HG03460 (cell line): ENCODE measurements at regions not wholly inside any gene's neighbourhood (a gene's known extent, or its start where the extent isn't known, plus 50 kb on each side); places are given as distances from the start of the nearest gene placed in this dataset.
"Not testable (repeated sequence)": the region's sequence is repeated elsewhere in the genome, so short reads cannot be mapped to it uniquely, and the experiment has no call there.

Experiments used
- ATAC-seq: cut with Tn5 transposase; IDR thresholded peaks from one replicate; pipeline ENCODE4 v1.9.1; 2021; ENCODE audit not compliant: unreplicated experiment

DNA sequence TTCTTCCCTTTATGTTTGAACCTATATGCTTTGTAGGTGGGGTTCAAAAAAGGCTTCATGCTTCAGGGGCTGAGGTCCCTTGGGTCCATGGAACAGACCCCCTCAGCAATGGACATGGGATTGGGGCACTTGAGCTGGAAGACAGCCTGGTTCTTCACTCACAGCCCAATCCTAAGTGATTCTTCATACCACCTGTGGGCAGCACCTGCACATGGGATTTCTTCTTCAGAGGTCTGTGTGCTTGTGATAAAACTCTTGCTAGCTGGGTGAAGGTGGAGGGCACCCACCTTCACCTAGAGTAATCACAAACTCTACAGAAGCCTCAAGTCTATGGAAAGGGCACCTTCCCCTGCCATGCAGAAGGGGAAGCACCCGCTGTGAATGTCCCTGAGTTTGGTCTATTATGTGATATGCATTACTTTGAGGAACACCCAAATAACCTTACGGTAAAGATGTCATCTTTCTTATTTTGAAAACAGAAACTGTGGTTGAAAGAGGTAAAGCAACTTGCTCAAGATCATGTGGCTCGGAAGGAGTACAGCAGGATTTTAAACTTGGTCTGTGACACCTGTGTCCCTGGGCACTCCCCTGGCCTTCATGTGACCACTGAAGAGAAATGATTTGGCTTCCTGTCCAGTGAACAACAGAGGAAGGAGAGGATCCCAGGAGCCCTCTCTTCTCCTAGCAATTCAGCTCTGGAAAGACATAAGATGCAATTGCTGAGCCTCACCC is 469.5 kb upstream of the ZMIZ1 start:
- no peak for ATAC-seq

DNA sequence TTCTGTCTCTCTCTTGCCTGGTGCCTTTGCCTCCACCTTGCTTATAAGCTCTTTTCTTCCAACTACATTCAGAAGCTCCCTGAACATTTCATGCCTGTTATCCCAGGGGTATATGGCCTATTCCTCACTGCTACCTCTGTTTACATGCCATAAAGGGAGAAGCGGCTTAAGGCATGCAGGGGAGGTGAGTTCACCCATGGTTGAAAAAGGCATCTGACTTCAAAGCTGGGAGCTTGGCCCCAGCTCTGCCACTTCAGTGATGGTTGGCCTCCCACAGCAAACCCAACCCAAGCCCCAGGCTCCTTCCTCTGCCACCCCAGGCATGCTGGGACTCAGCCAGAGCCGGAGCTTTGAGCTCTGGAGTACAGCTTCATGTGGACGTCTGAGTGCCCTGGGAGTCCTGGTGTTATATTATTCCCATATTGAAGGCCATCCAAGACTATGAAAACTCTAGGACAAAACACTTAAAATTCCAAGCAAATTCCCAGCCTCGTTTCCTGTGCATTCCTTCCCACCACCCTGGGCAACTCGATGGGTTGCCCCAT is 468.6 kb upstream of the ZMIZ1 start:
- ATAC-seq, result no peak

DNA sequence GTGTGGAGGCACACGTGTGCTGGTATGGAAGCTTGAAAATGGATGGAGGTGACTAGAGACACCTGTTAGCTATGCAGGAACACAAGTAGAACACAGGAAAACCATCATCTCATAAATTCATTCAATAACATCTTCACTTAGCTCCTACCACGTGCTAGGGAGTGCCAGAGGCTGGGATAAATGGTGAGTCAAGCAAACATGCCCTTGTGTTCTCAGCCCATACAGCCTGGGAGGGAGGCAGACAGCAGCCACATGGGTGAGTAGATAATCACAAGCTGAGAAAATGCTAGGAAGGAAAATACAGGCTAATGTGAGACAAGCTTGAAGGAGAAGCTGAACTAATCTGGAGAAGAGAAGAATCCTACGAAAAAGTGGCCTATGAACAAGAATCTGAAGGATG is 468.0 kb upstream of the ZMIZ1 start:
- ATAC-seq, result no peak

GRCh38 chr10:78602201-78602932 is 466.4 kb upstream of the ZMIZ1 start:
- ATAC-seq, result no peak

DNA sequence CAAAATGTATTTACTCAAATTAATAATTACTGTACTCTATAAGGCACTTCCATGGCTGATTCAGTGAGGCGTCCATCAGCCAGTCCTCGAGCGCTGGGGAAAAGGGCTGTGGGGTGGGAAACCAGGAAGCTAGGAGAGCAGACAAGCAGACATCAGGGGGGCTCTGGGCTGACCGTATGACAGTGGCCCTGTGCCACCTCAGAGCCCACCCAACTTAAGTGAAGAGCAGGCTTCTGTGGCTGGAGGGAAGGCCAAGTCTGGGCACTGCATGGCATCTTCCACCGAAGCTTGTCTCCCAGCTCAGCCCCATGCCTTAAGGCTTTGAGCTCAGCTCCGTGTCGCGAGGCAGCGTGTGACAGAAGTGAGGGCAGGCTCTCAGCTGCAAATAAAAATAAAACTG is 464.5 kb upstream of the ZMIZ1 start:
- no peak for ATAC-seq

GRCh38 chr10:78604721-78605120 is 464.0 kb upstream of the ZMIZ1 start:
- no peak for ATAC-seq

GRCh38 chr10:78605800-78606350 is 462.9 kb upstream of the ZMIZ1 start:
- ATAC-seq, result no peak

GRCh38 chr10:78606766-78607165 is 462.0 kb upstream of the ZMIZ1 start:
- not testable (repeated sequence) for ATAC-seq

DNA sequence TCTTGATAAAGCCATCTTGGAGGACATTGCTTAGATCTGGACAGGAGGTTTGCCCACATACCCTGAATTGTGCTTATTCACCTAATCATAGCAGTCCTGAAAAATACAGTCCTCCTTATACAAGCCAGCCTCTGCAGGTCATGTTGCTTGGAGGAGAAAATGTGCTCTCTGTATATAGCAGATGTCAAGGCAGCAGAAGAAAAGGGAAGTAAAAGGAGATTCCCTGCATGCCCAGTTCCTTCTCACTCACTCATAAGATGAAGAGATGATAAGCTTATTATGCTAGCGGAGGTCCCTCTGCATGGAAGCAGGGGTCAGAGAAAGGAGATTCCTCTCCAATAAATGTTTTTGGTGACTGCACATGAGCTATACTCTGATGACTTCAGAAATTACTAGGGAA is 458.8 kb upstream of the ZMIZ1 start:
- no peak for ATAC-seq

DNA sequence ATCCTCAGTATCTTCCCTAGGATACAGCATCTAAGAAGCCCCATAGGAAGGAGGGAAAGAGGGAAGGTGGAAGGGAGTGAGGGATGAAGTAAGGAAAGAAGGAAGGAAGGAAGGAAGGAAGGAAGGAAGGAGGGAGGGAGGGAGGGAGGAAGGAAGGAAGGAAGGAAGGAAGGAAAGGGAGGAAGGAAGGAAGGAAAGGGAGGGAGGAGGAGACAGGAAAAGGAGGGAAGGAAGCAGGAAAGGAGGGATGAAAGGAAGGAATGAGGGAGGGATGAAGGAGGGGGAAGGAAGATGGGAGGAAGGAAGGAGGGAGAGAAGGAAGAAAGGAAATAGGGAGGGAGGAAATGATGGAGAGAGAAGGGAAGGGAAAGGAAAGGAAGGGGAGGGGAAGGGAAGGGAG is 455.6 kb upstream of the ZMIZ1 start:
- no peak for ATAC-seq

DNA sequence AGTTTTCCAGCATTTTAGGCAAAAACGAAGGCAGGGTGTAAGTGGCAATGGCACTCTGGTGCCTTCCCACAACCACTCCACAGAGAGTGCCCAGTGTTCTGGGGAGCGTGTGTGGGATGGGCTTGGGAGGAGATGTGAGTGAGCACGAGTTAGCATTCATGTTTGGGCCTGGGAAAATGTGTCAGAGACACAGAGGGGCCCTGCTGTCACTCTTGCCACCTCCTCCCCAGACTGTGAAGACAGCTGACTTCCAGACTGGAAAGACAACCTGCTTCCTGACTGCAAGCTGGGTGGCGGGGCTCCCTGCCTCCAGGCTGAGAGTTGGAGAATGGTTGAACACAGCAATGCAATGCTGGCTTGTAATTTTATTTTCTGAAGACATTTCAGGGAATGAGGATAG is 454.5 kb upstream of the ZMIZ1 start:
- ATAC-seq, result no peak

- no peak for ATAC-seq
Observed at GRCh38 chr10:78614744-78615143, 454.0 kb upstream of the ZMIZ1 start.

- ATAC-seq, result no peak
Observed at GRCh38 chr10:78616125-78616695, 452.6 kb upstream of the ZMIZ1 start.

DNA sequence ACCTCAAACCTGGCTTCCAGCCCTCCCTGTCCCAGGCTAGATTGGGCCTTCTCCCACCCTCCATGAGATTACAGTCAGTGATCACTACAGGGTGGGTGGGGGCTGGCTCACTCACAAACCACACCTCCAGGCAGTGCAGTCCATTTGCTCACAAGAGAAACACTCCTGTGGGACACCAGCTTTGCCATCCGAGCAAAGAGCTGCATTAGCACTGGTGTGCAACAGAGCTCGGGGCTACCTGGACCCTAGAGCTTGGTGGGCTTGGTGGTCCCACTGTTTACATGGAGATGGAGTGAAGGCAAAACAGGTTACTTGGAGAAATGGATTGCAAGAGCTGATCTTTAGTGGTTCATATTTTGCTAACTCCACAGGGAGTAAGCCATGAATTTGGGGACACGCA is 451.7 kb upstream of the ZMIZ1 start:
- ATAC-seq, result no peak

DNA sequence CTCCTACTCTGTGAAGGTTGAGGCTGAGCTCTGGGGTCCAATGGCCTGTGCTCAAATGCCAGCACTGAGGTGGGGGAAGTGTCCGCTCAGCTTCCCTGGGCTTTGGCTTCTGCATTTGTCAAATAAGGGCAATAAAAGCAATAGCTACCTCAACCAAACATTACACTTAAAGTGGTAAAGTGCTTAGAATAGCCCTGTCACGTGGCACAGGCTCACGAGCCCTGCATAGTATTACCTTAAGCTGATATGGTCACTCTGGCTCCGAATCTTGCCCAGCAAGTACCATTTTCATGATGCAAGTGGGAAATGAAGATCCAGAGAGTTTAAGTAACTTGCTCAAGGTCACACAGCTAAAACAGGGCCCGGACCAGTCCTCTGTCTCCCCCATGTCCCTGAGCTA is 451.1 kb upstream of the ZMIZ1 start:
- ATAC-seq, result no peak

GRCh38 chr10:78618050-78618449 is 450.7 kb upstream of the ZMIZ1 start:
- ATAC-seq, result no peak

DNA sequence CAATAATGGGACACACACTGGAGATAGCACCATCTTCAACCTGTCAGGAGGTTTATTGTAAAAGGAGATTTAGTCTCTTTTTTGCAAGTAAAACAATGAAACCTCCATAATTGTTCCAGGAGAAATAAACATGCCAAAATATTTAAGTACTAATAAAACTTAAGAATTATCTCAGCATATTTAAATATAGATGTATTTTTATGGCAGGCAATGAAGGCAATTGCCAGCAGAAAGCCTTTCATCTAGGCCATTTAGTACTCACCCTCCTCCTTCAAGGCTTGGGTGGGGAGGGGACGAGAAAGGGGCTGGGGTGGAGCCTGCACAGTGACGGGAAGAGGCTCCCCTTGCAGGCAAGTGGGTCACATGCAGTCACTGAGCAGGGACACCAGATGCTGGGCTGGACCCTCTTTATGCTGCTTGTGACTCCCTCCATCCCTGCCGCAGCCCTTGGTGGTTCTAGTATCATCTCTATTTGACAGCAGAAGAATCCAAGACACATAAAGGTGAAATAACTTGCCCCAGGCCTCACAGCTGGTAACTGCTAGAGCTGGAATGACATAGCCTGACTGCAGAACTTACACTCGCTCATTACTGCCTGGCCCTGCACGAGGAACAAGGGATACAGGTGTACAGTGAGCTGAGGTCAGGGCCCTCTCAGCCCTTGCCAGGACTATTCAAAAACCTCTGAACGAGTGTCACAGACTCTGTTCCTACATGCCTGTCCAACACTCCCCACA is 449.5 kb upstream of the ZMIZ1 start:
- no peak for ATAC-seq

DNA sequence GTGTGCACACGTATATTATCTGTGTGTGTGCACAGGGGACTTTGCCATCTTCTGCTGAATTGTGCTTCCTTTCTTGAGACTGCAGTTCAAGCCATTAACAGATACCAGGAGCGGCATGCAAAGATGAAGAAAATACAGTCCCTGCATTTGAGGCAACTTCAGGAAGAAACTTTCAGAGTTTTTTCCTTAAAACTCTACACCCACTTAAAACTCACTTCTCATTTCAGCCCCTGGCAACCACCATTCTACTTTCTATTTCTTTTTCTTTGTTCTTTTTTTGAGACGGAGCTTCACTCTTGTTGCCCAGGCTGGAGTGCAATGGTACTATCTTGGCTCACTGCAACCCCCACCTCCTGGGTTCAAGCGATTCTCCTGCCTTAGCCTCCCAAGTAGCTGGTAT is 448.9 kb upstream of the ZMIZ1 start:
- no peak for ATAC-seq

- no peak for ATAC-seq
Observed at GRCh38 chr10:78620985-78621799, 447.6 kb upstream of the ZMIZ1 start.

DNA sequence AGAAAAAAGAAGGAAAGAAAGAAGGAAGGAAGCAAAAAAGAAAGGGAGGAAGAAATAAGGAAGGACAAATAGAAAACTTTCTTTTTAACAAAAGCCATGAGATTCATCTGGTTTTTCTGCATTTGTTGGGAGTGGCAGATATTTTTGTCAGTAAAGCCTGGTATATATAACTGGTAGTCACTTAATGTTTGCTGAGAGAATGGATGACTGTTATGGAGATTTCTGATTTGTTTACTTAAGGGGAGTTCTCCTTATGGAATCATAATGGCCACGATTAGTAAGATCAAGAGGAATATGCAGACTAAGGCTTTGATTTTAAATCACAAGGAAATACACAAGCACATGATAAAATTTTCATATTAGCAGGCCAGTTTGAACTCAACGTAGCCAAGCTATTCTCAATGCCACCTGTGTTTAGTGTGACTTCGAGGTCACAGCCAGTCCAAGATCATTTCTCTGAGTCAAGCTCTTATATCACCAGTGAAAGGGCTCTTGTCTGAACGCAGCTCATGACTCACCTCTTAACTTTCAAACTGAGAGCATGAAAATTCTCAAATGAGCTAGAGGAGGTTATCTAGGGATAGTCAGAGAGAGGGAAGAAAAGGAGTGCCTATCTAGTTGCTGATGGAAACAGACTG is 445.1 kb upstream of the ZMIZ1 start:
- no peak for ATAC-seq
